ENCODE measurements at regions not wholly inside any gene's neighbourhood (a gene's known extent, or its start where the extent isn't known, plus 50 kb on each side); places are given as distances from the start of the nearest gene placed in this dataset.
"Not testable (repeated sequence)": the region's sequence is repeated elsewhere in the genome, so short reads cannot be mapped to it uniquely, and the experiment has no call there.

- Histone ChIP-seq H3K4me2 (no peak overlapping the region), H3K27me3 (ENCODE audit: insufficient read depth) (no peaks in the 10 kb centered on the region), H3K4me1 (ENCODE audit: insufficient read depth) (no peaks in the 10 kb centered on the region), H4K20me1 (replicated peaks; ENCODE audit: insufficient read depth) (no peaks in the 10 kb centered on the region), H2AFZ (no peak overlapping the region), H3K4me3 (no peak overlapping the region), H3K36me3 (ENCODE audit: insufficient read depth) (no peaks in the 10 kb centered on the region), H3K79me2 (replicated peaks; ENCODE audit: insufficient read depth) (no peaks in the 10 kb centered on the region), H3F3A (replicated peaks; ENCODE audit: low read depth) (no peaks in the 10 kb centered on the region), H3K9me2 (ENCODE audit: insufficient read depth) (no peaks in the 10 kb centered on the region), H3K27ac (ENCODE audit: low read depth) (no peak overlapping the region)
- H3K9me3 Mint-ChIP-seq, result no peaks in the 10 kb centered on the region
- TF ChIP-seq CREB1 (CRISPR knock-in tag; IDR thresholded peaks at IDR 0.05; ENCODE audit: low read depth) (no peak), POLR2AphosphoS5 (IDR thresholded peaks at IDR 0.05; ENCODE audit: low read depth) (no peak), REST (IDR thresholded peaks at IDR 0.05; ENCODE audit: unreplicated experiment) (no peak), JUNB (IDR thresholded peaks at IDR 0.05; ENCODE audit: unreplicated experiment) (no peak)
- TF ChIP-seq, protein P1, sequence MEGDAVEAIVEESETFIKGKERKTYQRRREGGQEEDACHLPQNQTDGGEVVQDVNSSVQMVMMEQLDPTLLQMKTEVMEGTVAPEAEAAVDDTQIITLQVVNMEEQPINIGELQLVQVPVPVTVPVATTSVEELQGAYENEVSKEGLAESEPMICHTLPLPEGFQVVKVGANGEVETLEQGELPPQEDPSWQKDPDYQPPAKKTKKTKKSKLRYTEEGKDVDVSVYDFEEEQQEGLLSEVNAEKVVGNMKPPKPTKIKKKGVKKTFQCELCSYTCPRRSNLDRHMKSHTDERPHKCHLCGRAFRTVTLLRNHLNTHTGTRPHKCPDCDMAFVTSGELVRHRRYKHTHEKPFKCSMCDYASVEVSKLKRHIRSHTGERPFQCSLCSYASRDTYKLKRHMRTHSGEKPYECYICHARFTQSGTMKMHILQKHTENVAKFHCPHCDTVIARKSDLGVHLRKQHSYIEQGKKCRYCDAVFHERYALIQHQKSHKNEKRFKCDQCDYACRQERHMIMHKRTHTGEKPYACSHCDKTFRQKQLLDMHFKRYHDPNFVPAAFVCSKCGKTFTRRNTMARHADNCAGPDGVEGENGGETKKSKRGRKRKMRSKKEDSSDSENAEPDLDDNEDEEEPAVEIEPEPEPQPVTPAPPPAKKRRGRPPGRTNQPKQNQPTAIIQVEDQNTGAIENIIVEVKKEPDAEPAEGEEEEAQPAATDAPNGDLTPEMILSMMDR (conservative IDR thresholded peaks at IDR 0.05; ENCODE audit: low read depth in 2 of 2), result peak in 1 of 2 experiments; percentile 75; a peak in 3 of 4 replicates
- no peak overlapping the region for H3K4me3 Mint-ChIP-seq
- H3K27me3 Mint-ChIP-seq (ENCODE audit: insufficient read depth, low read depth, poor library complexity), result peaks cover 2% of the 10 kb centered on the region
- no peaks in the 10 kb centered on the region for H3K36me3 Mint-ChIP-seq (ENCODE audit: low read depth)
- DNase-seq (ENCODE audit: low spot score) (peak; percentile 78), ATAC-seq (no peak)
- H3K27ac Mint-ChIP-seq, result no peak overlapping the region
- H3K4me1 Mint-ChIP-seq, result no peaks in the 10 kb centered on the region
Observed at GRCh38 chr5:54867310-54867944, 118.0 kb downstream of the ESM1 start.

GRCh38 chr5:54864911-54865515, 120.4 kb downstream of the ESM1 start:
- ATAC-seq; H3K79me2 ChIP-seq (replicated peaks; ENCODE audit: insufficient read depth): not testable (repeated sequence)

More at GRCh38 chr5:54864911-54865515, 120.4 kb downstream of the ESM1 start:
- H4K20me1 ChIP-seq (replicated peaks; ENCODE audit: insufficient read depth); H3K27ac Mint-ChIP-seq; H3K36me3 ChIP-seq (ENCODE audit: insufficient read depth); DNase-seq (ENCODE audit: low spot score); H3K36me3 Mint-ChIP-seq (ENCODE audit: low read depth); H3F3A ChIP-seq (replicated peaks; ENCODE audit: low read depth); H3K27me3 ChIP-seq (ENCODE audit: insufficient read depth); H3K4me3 ChIP-seq; H3K9me3 Mint-ChIP-seq; H3K27ac ChIP-seq (ENCODE audit: low read depth); H3K9me2 ChIP-seq (ENCODE audit: insufficient read depth); H3K4me3 Mint-ChIP-seq; H3K4me2 ChIP-seq; H3K4me1 ChIP-seq (ENCODE audit: insufficient read depth); H3K4me1 Mint-ChIP-seq; H3K27me3 Mint-ChIP-seq (ENCODE audit: insufficient read depth, low read depth, poor library complexity); H2AFZ ChIP-seq: not testable (repeated sequence)

Measured in GM23338 (cell line).